Hepatocyte (in vitro differentiated cells): ENCODE measurements at regions not wholly inside any gene's neighbourhood (a gene's known extent, or its start where the extent isn't known, plus 50 kb on each side); places are given as distances from the start of the nearest gene placed in this dataset.

ENCODE experiments used
- CTCF ChIP-seq: fragments of 200-600 bp; sonication (generic); IDR thresholded peaks from 2 replicates; pipeline ENCODE4 v1.5.1; 2016; ENCODE audit warnings: antibody characterized with exemption, mild to moderate bottlenecking; ENCODE audit not compliant: poor library complexity
- EZH2 ChIP-seq: fragments of 200-600 bp; sonication (generic); IDR thresholded peaks from 2 replicates; pipeline ENCODE4 v1.6.1; 2016; ENCODE audit warnings: antibody characterized with exemption, mild to moderate bottlenecking, borderline replicate concordance
- EZH2phosphoT487 ChIP-seq: fragments of 200-600 bp; sonication (generic); IDR thresholded peaks from one replicate; pipeline ENCODE4 v1.6.1; 2018; ENCODE audit warnings: antibody characterized with exemption, mild to moderate bottlenecking, low read depth, moderate library complexity; ENCODE audit not compliant: unreplicated experiment, severe bottlenecking

- TF ChIP-seq CTCF = no peak
- no peak for TF ChIP-seq EZH2
- no peak for TF ChIP-seq EZH2phosphoT487
Observed at GRCh38 chr7:140229591-140230515, 53.1 kb upstream of the KDM7A start.
